HL-60 (cell line): ENCODE measurements at regions not wholly inside any gene's neighbourhood (a gene's known extent, or its start where the extent isn't known, plus 50 kb on each side); places are given as distances from the start of the nearest gene placed in this dataset.

ENCODE experiments used
- DNase-seq, 2 experiments: peaks; one replicate each; pipeline ENCODE4 v3.0.0-alpha.2; 2010 to 2020; ENCODE audit warnings: low read depth in 1 of 2, low spot score in 1 of 2
- H3K27ac ChIP-seq: fragments of 250-450 bp; sonication (Bioruptor Pico); replicated peaks from 2 replicates; pipeline ENCODE4 v1.5.1; 2020; ENCODE audit warnings: mild to moderate bottlenecking, moderate library complexity
- H3K27me3 ChIP-seq: fragments of 250-450 bp; sonication (Bioruptor Pico); 2 replicates; pipeline ENCODE4 v1.5.1; 2021; ENCODE audit warnings: mild to moderate bottlenecking, moderate library complexity; ENCODE audit not compliant: insufficient read depth, poor library complexity, severe bottlenecking
- H3K4me3 ChIP-seq: replicated peaks from 2 replicates; pipeline ENCODE4 v1.5.1; 2011; ENCODE audit warnings: mild to moderate bottlenecking, control low read depth, low read length; ENCODE audit not compliant: insufficient read depth
- GABPA ChIP-seq: IDR thresholded peaks from 2 replicates; pipeline ENCODE4 v1.6.1; 2012; ENCODE audit warnings: low read depth
- POLR2AphosphoS5 ChIP-seq: IDR thresholded peaks from 2 replicates; pipeline ENCODE4 v1.6.1; 2012; ENCODE audit warnings: low read depth
- SPI1 ChIP-seq: IDR thresholded peaks from 2 replicates; pipeline ENCODE4 v1.6.1; 2012; ENCODE audit warnings: low read depth, mild to moderate bottlenecking, borderline replicate concordance
- TF ChIP-seq, protein P1 (sequence below): IDR thresholded peaks from one replicate; pipeline ENCODE4 v1.5.1; 2011; ENCODE audit warnings: low read length, control low read depth, inconsistent platforms; ENCODE audit not compliant: insufficient read depth
- TF ChIP-seq, protein P2 (sequence below): IDR thresholded peaks from 2 replicates; pipeline ENCODE4 v1.6.1; 2012; ENCODE audit warnings: low read depth; ENCODE audit not compliant: insufficient replicate concordance

DNA sequence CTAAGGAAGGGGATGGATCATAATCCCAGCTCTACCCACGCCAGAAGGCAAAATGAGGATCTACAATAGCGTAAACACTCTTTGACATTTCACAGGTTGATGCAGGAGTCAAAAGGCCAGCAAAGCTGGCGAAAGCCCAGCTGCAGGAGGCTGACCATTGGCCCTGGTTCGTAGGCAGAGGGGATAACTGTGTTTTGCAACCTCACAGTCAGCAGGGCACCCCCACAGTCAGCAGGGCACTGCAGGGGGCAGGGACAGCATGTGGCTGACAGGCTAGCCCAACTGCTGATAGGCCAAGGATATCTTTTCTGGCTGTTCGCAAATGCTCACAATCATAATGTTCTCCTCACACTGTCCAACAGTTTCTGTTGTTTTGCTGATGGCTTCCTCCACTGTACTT, 372.7 kb downstream of the BUD13 start:
- Histone ChIP-seq H3K4me3 (no peak overlapping the region), H3K27me3 (peaks cover 6% of the 10 kb centered on the region), H3K27ac (no peak overlapping the region)
- DNase-seq = no peak
- TF ChIP-seq POLR2AphosphoS5 = no peak
- no peak for TF ChIP-seq SPI1

DNA sequence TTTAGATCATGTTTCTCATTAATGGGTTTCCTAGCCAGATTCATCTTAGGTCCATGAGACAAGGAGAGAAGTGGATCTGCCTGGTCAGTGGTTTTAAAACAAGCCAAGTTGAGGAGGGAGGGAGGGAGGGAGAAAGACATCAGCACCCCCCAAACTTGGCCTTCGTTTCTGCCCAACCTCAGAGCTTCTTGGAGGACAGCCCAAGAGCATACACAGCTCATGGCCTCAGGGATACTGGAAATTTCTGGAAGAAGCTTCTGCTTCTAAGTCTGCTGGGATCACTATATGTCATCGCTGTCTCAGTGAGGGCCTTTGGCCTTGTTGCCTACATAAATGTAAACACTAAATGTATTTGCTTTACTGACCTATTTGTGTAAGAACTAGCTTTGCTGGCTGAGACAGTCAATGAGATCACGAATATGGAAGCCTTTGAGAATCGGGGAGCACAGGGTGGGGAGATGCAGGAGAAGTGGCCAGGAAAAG, 375.1 kb downstream of the BUD13 start:
- H3K27ac ChIP-seq = no peak overlapping the region
- no peaks in the 10 kb centered on the region for H3K27me3 ChIP-seq
- TF ChIP-seq POLR2AphosphoS5 (no peak), GABPA (no peak), SPI1 (no peak)
- TF ChIP-seq, protein P1, sequence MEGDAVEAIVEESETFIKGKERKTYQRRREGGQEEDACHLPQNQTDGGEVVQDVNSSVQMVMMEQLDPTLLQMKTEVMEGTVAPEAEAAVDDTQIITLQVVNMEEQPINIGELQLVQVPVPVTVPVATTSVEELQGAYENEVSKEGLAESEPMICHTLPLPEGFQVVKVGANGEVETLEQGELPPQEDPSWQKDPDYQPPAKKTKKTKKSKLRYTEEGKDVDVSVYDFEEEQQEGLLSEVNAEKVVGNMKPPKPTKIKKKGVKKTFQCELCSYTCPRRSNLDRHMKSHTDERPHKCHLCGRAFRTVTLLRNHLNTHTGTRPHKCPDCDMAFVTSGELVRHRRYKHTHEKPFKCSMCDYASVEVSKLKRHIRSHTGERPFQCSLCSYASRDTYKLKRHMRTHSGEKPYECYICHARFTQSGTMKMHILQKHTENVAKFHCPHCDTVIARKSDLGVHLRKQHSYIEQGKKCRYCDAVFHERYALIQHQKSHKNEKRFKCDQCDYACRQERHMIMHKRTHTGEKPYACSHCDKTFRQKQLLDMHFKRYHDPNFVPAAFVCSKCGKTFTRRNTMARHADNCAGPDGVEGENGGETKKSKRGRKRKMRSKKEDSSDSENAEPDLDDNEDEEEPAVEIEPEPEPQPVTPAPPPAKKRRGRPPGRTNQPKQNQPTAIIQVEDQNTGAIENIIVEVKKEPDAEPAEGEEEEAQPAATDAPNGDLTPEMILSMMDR = no peak
- TF ChIP-seq, protein P2, sequence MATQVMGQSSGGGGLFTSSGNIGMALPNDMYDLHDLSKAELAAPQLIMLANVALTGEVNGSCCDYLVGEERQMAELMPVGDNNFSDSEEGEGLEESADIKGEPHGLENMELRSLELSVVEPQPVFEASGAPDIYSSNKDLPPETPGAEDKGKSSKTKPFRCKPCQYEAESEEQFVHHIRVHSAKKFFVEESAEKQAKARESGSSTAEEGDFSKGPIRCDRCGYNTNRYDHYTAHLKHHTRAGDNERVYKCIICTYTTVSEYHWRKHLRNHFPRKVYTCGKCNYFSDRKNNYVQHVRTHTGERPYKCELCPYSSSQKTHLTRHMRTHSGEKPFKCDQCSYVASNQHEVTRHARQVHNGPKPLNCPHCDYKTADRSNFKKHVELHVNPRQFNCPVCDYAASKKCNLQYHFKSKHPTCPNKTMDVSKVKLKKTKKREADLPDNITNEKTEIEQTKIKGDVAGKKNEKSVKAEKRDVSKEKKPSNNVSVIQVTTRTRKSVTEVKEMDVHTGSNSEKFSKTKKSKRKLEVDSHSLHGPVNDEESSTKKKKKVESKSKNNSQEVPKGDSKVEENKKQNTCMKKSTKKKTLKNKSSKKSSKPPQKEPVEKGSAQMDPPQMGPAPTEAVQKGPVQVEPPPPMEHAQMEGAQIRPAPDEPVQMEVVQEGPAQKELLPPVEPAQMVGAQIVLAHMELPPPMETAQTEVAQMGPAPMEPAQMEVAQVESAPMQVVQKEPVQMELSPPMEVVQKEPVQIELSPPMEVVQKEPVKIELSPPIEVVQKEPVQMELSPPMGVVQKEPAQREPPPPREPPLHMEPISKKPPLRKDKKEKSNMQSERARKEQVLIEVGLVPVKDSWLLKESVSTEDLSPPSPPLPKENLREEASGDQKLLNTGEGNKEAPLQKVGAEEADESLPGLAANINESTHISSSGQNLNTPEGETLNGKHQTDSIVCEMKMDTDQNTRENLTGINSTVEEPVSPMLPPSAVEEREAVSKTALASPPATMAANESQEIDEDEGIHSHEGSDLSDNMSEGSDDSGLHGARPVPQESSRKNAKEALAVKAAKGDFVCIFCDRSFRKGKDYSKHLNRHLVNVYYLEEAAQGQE = no peak
- DNase-seq = no peak
- no peak overlapping the region for H3K4me3 ChIP-seq

DNA sequence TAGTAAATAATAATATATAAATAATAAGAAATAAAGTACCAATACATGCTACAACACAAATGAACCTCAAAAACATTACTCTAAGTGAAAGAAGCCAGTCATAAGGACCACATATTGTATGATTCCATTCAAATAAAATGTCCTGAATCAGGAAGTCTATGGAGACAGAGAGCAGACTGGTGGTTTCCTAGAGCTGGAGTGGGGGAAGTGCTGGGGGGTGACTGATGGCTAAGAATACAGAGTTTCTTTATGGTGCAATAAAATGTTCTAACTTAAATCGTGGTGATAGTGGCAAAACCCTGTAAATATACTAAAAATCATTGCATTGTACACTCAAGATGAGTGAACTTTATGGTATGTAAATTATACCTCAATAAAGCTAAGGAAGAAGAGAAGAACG, 376.5 kb downstream of the BUD13 start:
- TF ChIP-seq, protein P2 = no peak
- TF ChIP-seq, protein P1 = no peak
- H3K27ac ChIP-seq = no peak overlapping the region
- no peak overlapping the region for H3K4me3 ChIP-seq
- H3K27me3 ChIP-seq = no peaks in the 10 kb centered on the region
- DNase-seq = no peak

DNA sequence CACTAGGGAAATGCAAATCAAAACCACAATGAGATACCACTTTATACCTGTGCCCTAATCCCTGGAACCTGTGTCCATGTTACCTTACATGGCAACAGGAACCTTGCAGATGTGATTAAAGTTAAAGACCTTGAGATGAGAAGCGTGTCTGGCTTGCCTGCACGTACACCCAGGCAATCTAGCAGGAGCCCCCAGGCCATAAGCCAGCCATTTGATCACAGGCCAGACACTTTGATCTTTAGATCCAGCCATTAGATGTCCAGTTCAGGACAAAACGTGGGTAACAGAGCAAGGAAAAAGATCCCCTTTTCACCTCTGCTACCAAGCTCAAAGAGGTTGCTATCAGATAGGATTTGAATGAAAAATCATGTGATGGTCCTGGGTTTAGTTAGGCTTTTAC, 378.8 kb downstream of the BUD13 start:
- Histone ChIP-seq H3K4me3 (no peak overlapping the region), H3K27ac (no peak overlapping the region), H3K27me3 (no peaks in the 10 kb centered on the region)
- TF ChIP-seq SPI1 (no peak), GABPA (no peak), POLR2AphosphoS5 (no peak)
- TF ChIP-seq, protein P1 = no peak
- TF ChIP-seq, protein P2 = no peak
- DNase-seq = no peak
